Lower lobe of right lung (tissue), 2 donors: ENCODE measurements at regions not wholly inside any gene's neighbourhood (a gene's known extent, or its start where the extent isn't known, plus 50 kb on each side); places are given as distances from the start of the nearest gene placed in this dataset.

Experiments
- ATAC-seq, 2 donors: fragments of 200-7000 bp; cut with Tn5 transposase; one replicate each; pipeline ENCODE4 v1.9.1; 2020 to 2022; ENCODE audit warnings: mild to moderate bottlenecking in 2 of 2, moderate library complexity in 2 of 2
- DNase-seq: peaks from one replicate; pipeline ENCODE4 v3.0.0-alpha.2; 2020
- H3K27ac ChIP-seq: fragments of 200-600 bp; one replicate; pipeline ENCODE4 v1.8.0; 2022
- H3K27me3 ChIP-seq: fragments of 200-600 bp; one replicate; pipeline ENCODE4 v1.8.0; 2022; ENCODE audit warnings: low read depth
- H3K36me3 ChIP-seq: fragments of 200-600 bp; one replicate; pipeline ENCODE4 v1.8.0; 2022; ENCODE audit warnings: mild to moderate bottlenecking
- H3K4me1 ChIP-seq: fragments of 200-600 bp; one replicate; pipeline ENCODE4 v1.8.0; 2022
- H3K4me3 ChIP-seq: fragments of 200-600 bp; one replicate; pipeline ENCODE4 v1.8.0; 2022; ENCODE audit warnings: mild to moderate bottlenecking
- H3K9me3 ChIP-seq: fragments of 200-600 bp; one replicate; pipeline ENCODE4 v1.8.0; 2022
- intact Hi-C: fragments of 100-400 bp; cut with DNase I; formaldehyde crosslinking; loops from one replicate; pipeline ENCODE4 v1.11.0; 2022
- TF ChIP-seq, protein P1 (sequence below): fragments of 200-600 bp; IDR thresholded peaks from one replicate; pipeline ENCODE4 v1.8.0; 2022; ENCODE audit warnings: antibody characterized with exemption, mild to moderate bottlenecking
- donor health status: DM: no; HTN: yes; CAD: no; lungs with severe emphysema.

DNA sequence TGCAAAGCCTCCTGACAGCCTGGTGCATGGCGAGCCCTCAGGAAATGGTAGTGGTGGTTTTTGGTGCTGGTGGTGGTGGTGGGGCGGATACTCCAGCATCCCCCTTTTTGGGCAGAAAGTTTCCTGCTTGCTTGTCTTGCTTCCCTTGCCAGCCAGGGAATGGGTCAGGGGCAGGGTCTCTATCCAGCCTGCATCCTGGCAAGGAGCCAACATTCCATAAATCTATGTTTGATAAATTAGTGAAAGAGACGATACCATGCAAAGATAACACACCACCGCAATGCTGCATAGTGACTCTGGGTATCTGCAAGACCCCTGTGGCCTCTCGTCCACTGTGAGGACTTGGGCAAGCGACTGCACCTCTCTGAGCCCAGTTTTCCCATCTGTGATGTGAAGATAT lies 246.2 kb downstream of the LRFN2 start:
- Histone ChIP-seq H3K4me1 (no peaks in the 10 kb centered on the region), H3K4me3 (no peak overlapping the region), H3K9me3 (no peaks in the 10 kb centered on the region), H3K27me3 (peaks cover 8% of the 10 kb centered on the region), H3K36me3 (no peaks in the 10 kb centered on the region), H3K27ac (no peak overlapping the region)
- ATAC-seq, result no peak
- TF ChIP-seq, protein P1, sequence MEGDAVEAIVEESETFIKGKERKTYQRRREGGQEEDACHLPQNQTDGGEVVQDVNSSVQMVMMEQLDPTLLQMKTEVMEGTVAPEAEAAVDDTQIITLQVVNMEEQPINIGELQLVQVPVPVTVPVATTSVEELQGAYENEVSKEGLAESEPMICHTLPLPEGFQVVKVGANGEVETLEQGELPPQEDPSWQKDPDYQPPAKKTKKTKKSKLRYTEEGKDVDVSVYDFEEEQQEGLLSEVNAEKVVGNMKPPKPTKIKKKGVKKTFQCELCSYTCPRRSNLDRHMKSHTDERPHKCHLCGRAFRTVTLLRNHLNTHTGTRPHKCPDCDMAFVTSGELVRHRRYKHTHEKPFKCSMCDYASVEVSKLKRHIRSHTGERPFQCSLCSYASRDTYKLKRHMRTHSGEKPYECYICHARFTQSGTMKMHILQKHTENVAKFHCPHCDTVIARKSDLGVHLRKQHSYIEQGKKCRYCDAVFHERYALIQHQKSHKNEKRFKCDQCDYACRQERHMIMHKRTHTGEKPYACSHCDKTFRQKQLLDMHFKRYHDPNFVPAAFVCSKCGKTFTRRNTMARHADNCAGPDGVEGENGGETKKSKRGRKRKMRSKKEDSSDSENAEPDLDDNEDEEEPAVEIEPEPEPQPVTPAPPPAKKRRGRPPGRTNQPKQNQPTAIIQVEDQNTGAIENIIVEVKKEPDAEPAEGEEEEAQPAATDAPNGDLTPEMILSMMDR, result no peak
- intact Hi-C loops, result no loop called here
- DNase-seq, result no peak

DNA sequence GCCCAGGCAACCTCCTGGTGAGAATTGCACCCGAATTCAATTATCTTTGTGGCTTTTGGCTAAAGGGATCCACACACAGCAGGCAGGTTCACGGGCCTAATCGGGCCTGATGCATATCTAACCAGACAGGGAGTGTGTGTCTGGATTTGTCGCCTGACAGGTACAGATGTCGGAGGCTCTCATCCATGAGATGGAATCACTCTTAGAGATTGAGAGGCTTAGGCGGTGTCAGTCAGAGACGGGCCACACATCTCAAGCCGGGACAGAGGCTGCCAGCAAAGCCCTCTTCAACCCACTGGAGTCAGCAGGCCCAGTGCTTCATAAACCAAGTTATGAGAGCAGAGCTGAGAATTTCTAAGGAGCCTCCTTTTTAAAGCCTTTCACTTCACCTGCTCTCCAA lies 247.0 kb downstream of the LRFN2 start:
- no peak overlapping the region for H3K27ac ChIP-seq
- no peaks in the 10 kb centered on the region for H3K4me1 ChIP-seq
- no peak overlapping the region for H3K4me3 ChIP-seq
- H3K36me3 ChIP-seq, result no peaks in the 10 kb centered on the region
- intact Hi-C loops, result no loop called here
- no peak for ATAC-seq
- TF ChIP-seq, protein P1, result no peak
- peaks cover 9% of the 10 kb centered on the region for H3K27me3 ChIP-seq
- no peak for DNase-seq
- no peaks in the 10 kb centered on the region for H3K9me3 ChIP-seq

DNA sequence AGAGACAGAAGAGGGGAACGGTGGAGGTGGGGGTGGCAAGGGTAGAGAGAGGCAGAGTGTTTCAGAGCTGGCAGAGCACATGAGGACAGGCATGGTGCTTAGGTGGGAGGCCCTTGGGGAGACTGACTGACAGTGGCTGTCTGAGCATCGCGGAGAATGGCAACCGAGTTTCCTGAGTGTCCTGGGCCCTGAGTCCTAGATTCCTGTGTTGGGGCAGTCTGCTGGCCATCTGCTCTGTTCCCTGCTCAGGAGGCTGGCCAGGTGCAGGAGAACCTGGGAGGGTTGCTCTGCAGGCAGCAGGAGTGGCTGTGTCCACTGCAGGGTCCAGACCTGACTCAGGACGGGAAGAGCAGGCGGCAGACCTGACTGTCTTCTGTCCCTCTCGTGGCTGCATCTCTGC lies 248.9 kb downstream of the LRFN2 start:
- Histone ChIP-seq H3K9me3 (no peaks in the 10 kb centered on the region), H3K27me3 (peaks cover 14% of the 10 kb centered on the region), H3K36me3 (no peaks in the 10 kb centered on the region), H3K27ac (no peak overlapping the region), H3K4me3 (no peak overlapping the region), H3K4me1 (no peaks in the 10 kb centered on the region)
- intact Hi-C loops, result no loop called here
- no peak for DNase-seq
- TF ChIP-seq, protein P1, result no peak
- ATAC-seq, result no peak

DNA sequence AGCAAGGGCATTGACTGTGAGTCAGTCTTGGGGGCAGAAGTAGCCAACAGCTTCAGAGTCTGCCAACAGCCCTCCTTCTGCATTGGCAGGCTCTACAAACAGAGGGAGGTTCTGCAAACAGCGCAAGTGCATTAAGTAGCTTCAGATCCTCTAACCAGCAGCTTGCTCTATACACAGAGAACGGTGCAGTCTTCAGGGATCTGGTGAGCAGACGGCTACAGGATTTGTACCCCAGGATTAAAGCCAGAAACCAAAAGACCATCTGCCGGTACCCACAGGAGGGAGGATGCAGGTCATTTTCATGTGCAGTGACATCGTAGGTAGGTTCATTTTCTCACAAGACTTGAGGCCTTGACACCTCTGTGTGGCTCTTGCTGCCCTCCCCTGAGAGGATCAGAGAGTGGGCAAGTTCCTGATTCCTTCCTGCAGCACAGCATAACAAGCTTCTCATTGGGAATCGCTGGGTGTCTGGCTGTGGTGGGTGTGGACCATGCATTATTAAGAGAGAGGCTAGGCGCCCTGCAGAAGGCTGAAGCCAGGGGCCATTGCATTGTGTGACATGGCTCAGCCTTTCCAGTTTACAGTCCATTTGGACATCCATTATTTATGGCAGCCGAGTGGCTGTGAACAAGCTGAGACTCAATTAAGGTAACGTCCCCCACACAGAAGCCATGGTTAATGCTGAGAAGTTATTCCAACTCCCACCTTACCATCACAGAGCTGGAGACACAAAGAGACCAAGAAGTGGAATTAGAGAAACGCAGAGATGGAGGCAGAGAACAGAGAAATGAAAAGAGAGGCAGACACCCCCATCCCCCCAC lies 250.0 kb downstream of the LRFN2 start:
- no peak for ATAC-seq
- Histone ChIP-seq H3K4me3 (no peak overlapping the region), H3K4me1 (no peaks in the 10 kb centered on the region), H3K9me3 (no peaks in the 10 kb centered on the region), H3K27me3 (peaks cover 14% of the 10 kb centered on the region), H3K27ac (no peak overlapping the region), H3K36me3 (no peaks in the 10 kb centered on the region)
- DNase-seq, result no peak
- intact Hi-C loops, result no loop called here
- TF ChIP-seq, protein P1, result no peak

DNA sequence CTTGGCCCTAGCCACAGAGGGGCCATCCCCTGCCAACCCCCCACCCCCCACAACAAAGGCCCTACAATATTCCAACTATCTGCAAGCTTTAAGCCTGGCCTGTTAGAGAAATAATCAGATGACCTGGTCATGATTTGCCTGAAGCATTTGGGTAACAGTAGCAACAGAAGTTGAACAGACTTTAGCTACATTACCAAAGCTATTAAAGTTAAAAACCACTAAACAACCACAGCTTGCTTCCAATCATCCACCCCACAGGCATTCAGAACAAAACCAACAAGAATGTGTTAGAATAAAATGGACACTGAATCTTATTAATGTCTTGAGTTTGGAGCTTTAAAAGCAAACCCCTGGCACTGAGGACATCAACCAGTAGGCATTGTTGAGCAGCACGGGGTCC lies 250.9 kb downstream of the LRFN2 start:
- intact Hi-C loops, result no loop called here
- TF ChIP-seq, protein P1, result no peak
- peaks cover 17% of the 10 kb centered on the region for H3K27me3 ChIP-seq
- H3K4me1 ChIP-seq, result no peaks in the 10 kb centered on the region
- no peaks in the 10 kb centered on the region for H3K9me3 ChIP-seq
- no peak for ATAC-seq
- no peak overlapping the region for H3K27ac ChIP-seq
- no peak for DNase-seq
- H3K36me3 ChIP-seq, result no peaks in the 10 kb centered on the region
- no peak overlapping the region for H3K4me3 ChIP-seq
